NCI-H128 (cell line): ENCODE measurements at regions not wholly inside any gene's neighbourhood (a gene's known extent, or its start where the extent isn't known, plus 50 kb on each side); places are given as distances from the start of the nearest gene placed in this dataset.
"Not testable (repeated sequence)": the region's sequence is repeated elsewhere in the genome, so short reads cannot be mapped to it uniquely, and the experiment has no call there.

Source experiments
- DNase-seq: peaks from one replicate; lab custom pipeline; 2025; ENCODE audit not compliant: unreplicated experiment; lab: John Stamatoyannopoulos, UW

DNA sequence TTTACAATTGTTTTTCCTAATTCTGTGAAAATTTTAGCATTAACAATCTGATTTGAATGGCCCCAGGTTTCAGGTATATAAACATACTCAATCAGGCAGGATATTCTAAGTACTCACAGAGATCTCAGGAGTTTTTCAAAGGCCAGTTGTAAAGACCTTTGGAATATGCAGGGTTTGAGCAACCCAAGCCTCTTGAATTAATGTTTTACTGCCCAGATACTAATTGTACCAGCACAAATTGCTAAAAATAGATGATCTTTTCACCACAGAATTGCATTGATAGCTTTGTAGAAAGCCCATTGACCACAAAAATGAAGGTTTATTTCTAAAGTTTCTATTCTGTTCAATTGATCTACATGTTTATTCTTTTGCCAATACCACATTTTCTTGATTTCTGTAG is 186.5 kb downstream of the OSTF1 start:
- no peak for DNase-seq

DNA sequence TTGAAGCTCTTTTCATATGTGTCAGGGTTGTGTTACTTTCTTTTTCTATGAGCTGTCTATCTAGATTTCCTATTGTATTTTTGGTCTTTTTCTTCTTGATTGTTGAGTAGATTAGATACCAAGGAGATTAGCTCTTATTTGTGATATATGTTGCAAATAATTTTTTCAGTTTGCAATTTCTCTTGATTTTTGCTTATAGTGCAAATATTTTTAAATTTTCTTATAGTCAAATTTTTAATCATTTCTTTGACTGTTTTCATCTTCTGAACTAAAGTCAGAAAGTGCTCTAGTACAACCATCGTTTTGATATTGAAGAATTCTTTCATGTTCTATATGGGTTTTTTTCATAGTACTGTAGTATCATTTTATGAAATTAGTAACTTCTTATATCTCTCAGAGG is 193.7 kb downstream of the OSTF1 start:
- no peak for DNase-seq

DNA sequence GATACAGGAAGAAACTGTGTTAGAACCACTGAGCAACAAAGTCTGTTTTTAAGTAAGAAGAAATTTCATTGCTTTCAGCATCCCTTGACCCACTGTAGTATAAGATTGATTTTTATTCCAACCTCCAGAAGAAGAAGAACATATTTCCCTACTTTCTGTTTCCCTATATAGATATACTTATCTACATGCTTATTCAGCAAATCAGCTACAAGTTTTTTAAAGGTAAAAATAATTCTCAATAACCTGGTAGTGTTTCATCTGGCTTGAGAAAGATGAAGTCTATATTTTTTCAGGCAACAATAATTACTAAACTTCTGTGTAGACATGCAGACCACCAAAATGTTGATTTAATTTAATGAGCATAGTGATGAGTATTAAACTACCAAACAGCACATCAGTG is 201.0 kb downstream of the OSTF1 start:
- no peak for DNase-seq

DNA sequence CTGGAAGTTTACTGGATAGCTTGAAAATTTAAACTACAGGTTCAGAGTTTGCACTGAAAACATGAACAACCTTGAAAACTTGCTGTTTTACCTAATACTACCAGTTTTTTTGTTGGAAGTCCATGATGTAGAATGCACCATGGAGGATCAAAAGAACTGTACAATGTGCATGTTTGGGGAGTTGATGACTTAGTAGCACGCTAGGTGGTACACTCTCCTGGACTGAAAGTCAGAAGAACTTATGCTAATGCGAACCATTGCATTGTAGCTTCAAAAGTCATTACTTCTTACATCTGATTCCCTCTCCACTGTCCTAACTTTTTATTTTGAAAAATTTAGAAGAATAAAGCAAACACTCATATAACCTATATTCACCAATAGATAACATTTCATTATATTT is 211.0 kb downstream of the OSTF1 start:
- DNase-seq = no peak

DNA sequence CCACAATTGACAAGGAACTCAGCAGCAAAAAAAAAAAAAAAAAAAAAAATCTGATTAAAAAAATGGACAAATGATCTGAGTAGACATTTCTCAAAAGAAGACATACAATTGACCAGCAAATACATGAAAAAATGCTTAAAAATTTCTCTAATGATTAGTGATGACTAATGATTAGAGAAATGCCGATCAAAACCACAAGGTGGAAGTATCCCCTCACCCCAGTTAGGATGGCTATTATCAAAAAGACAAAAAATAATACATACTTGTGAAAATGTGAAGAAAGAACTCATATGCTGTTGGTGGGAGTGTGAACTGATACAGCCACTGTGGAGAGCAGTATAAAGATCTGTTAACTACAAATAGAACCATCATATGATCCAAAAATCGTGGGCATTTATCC is 245.3 kb downstream of the OSTF1 start:
- no peak for DNase-seq

DNA sequence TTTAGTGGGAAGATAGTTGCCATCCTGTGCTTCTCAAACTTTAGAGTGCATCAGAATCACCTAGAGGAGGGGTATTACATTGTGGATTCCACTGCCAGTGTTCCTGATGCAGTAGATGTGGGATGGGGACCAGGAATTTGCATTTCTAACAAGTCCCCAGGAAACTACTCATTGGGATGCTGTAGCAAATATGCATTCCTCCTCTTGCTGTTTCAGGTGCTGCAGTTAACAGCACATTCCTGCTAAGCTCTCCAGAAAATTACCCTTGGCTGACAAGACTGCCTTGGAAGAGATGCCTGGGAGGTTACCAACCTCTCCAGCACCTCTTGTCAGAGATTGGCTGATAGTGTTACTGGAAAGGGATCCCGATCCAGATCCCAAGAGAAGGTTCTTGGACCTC is 270.5 kb downstream of the OSTF1 start:
- no peak for DNase-seq

DNA sequence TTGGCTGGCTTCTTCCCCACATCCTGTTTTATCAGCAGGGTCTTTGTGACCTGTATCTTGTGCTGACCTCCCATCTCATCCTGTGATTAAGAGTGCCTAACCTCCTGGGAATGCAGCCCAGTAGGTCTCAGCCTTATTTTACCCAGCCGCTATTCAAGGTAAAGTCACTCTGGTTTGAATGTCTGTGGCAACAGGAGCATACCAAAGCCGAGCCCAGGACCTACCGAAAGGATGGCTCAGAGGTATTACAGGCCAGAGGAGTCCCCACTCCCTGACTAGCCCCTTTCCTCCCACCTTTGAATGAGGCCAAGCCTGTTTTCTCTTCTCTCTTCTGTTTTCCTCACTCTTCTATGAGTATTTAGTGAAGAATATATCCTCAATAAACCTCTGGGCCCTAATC is 271.3 kb downstream of the OSTF1 start:
- no peak for DNase-seq

DNA sequence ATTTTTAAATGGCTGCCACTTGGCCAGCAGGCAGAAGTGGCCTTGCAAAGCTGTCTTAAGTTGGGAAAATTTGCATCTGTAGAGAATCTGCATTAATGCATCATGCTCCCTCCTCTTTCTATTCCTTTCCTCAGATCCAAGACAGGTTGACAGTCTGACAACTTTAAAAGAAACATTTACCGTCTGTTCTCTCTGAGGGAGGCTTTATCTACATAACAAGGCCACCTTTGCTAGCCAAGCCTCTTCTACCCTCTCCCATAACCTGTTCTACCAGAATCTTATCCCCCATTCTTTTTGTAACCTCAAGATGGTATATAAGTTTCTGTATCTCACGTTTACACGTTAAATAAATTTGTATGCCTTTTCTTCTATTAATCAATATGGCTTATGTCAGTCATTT is 271.9 kb downstream of the OSTF1 start:
- no peak for DNase-seq

DNA sequence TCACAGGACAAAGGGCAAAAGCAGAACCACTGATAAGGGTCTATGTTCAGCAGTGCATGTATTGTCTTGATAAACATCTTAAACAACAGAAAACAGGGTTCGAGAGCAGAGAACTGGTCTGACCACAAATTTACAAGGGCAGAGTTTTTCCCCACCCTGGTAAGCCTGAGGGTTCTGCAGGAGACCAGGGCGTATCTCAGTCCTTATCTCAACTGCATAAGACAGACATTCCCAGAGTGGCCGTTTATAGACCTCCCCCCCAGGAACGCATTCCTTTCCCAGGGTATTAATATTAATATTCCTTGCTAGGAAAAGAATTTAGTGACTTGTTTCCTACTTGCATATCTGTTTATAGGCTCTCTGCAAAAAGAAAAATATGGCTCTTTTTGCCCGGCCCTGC is 274.1 kb downstream of the OSTF1 start:
- DNase-seq = not testable (repeated sequence)

DNA sequence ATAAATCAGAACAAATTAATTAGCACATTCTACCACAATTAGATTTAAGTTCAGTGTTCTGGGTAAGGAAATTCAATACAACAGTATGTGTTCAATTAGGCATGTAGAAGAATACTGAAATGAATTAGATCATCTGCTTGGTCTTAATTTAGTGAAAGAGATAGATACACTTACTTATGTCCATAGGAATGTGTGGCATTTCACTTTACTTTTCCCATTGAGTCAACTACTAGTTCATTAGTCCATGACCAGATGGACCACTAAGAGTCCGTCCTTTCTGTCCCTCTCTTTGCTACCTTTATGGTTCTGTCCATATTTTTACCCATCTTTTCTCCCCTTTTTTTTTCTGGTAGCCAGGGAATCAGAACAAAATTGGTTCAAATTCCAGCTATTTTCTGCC is 276.9 kb downstream of the OSTF1 start:
- DNase-seq = no peak

DNA sequence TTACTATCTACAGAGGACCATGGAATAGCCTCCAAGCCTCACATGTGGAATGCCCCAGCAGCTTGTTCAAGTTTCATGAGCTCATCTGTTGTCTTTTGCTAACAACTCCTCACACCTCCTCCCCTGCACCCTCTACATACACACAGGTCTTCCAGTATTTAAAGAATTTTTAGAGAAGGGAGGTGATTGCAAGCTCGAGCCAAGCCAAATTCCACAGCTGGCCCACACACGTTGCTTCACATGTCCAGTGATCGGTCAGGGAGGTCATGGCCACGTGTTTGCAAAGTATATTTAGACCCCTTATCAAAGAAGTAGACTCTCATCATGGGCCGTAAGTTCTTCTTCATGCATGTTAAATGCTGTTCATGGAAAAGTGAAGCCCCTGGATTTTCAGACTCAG is 281.7 kb downstream of the OSTF1 start:
- DNase-seq = no peak

DNA sequence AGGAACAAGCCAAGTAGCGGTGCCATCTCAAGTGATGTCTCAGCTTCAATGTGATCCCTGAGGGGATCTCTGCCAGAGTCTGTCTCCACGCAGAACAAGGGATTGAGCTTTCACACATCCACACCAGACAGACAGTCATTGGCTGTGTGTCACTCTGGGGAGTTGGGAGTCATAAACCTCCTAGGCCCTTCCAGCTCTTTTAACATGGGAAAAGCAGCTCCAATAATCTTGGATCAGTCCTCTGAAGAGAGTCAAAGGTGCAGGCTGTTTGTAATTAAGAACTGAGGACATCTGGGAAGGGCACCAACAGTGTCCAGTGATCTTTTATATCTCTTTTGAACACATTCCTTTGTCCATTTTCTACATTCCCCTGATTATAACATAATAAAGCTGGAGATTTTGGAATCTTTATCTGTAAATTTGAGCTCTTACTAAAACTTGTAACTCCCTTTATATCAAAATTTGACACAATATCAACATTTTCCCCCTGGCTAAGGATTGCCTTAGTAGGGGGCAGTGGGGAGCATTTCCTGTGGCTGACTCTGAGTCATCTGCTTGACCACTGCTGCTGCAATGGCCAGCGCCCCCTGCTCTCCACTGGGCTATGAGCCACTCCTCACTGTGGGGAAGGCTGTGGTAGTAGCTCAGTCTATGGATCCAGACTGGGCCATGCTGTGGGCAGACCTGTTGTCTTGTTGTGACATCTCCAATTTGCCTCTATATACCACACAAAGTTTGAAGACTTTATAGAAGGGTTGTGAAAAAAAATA is 284.4 kb downstream of the OSTF1 start:
- DNase-seq = no peak

DNA sequence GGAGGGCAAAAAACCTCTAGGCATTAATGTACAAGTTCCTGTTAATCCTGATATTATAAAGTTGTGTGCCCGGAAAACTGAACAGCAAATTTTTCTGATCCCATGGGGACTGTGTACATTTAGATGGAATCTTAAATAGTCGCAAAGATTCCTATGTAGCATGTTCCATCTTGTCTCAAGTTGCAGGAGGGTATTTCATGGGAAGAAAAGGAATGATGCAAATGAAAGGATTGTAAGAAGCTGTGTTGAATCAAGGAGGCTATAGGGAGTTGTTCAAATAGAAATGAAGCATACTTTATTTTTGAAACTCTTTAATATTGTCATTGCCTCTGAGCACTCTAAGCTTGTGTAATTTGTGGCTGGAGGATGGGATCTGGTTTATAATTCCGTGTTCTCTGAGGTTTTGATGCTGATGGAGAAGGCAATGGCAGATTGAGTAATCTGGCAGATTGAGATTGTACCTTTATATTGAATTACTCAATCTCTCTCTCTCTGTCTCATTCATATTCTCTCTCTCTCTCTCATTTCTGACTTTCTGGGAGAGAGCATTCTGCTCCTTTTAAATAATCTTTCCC is 288.5 kb downstream of the OSTF1 start:
- DNase-seq = no peak

DNA sequence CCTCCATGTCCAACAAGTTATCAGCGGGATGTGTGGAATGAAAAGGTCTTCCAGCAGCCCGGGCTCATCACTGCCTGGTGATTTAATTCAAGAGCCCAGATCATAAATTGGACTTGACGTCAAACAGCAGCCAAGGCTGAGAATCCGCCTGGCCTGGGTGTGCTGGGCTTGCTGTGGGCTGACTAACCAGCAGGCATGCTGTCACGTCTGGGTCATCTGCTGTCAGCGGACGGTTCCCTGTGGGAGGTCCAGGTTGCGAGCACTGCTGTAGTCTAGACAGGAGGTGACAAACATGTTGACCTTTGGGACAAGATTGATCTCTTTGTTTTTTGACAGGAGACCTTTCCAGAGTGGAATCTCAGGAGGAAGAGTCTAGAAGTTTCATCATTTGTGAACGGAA is 289.7 kb downstream of the OSTF1 start:
- DNase-seq = no peak

DNA sequence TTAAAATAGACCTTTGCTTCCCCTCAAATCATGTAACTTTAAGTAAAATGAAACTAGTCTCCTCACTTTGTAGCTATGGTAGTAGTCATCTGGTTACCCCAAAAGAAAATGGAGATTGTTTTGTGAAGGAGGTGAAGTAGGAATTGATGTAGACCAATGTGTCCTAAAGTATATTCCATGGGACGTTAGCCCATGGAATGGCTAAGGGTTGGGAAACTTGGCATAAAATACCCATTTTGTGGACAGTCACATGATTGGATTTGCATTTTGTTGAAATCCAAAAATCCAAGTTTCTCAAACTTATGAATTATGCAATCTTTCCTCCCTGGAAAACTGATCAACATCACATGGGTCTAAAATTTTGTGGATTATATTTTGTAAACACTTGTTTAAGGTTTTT is 290.6 kb downstream of the OSTF1 start:
- DNase-seq = no peak

DNA sequence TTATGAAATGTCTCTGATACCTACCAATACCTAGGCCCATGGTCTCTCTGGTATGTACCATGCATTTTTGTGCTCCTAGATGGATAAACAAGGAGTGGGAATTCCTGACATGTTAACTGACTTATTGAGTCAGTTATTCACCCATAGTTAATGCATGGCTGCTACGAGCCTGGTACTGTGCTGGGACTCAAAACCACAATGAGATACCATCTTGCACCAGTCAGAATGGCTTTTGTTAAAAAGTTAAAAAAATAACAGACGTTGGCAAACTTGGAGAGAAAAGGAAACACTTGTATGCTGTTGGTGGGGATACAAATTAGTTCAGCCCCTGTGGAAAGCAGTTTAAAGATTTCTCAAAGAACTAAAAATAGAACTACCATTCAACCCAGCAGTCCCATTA is 293.8 kb downstream of the OSTF1 start:
- no peak for DNase-seq

DNA sequence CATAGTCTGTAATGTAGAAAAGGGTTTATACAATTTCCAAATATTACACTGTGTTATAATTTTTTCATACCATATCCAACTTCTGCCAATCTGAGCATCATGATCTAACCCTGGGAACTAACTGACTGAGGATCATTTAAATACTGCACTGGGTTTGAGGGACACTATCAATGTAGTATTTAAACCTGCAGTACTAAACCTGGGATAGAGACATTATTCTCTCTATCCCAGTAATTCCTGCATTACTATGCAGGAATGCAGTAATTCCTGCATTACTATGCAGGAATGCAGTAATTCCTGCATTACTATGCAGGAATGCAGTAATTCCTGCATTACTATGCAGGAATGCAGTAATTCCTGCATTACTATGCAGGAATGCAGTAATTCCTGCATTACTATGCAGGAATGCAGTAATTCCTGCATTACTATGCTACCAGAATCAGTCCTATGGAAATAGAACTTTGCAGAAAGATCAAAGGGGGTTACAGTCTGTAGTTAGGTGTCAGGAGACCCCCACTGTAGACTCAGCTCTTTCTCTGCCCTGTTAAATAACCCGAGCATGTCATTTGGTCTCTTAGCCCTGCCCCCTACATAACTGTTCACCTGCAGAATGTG is 295.2 kb downstream of the OSTF1 start:
- DNase-seq = not testable (repeated sequence)

DNA sequence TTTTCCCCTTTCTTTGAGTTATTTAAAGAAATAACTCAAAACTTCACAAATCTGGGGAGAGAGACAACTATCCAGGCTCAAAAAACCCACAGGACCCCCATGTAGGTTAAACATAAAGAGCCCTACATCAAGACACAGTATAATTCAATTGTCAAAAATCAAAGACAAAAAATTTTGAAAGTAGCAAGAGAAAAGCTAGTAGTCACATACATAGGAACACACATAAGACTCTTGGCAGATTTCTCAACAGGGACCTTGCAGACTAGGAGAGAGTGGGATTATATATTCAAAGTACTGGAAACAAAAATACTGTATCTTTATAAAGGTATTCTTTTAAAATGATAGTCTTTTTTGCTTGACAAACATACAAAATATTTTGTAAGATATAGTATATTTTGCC is 296.9 kb downstream of the OSTF1 start:
- DNase-seq = no peak

DNA sequence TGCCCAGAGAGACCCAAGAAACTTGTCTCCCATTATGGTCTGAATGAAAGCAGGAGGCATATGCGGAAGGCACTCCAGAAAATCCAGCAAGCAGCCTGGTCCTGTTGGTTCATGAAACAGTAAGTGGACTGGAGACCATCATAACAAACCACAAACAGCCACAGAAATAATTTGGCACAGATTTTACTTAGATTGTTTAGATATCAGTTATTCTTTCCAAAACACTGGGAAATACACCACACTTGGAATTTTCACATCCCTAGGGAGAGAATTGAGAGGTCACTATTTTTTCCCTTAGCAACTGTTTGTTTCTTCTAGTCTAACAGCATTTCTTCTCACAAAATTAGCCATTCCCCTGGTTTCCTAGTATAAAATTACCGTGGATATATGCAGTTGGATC is 300.8 kb downstream of the OSTF1 start:
- DNase-seq = no peak

DNA sequence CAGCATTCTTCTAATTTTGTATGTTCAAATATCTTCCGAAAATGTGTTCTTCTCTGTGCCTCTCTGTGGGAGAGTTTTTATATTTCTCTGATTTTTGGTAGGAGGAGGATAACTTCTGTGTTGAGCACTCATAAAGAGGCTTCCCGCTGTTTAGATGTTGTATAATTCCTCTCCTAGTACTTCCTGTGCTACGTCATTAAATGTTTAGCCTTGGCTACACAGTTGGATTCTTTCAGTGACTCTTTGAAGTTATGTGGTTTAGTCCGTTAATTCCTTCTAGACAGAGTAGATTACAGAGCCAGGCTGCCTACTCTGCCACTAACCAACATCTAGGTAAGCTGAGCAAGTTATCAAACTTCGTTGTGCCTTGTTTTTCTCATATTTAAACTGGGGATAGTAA is 302.6 kb downstream of the OSTF1 start:
- no peak for DNase-seq

DNA sequence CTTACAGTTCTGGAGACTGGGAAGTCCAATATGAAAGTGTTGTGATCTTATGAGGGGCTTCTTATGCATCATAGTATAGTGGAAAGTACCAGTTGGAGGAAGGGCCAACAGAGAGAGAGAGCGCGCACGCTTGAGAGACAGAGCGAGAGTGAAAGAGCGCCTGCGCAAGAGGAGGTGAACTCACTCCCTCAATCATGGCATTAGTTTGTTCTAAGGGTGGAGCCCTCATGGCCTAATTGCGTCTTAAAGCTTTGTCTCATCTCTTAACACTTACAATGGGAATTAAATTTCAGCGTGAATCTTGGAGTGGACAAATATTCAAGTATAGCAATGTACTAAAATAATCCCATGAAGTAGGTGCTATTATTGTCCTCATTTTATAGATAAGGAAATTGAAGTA is 303.2 kb downstream of the OSTF1 start:
- no peak for DNase-seq

DNA sequence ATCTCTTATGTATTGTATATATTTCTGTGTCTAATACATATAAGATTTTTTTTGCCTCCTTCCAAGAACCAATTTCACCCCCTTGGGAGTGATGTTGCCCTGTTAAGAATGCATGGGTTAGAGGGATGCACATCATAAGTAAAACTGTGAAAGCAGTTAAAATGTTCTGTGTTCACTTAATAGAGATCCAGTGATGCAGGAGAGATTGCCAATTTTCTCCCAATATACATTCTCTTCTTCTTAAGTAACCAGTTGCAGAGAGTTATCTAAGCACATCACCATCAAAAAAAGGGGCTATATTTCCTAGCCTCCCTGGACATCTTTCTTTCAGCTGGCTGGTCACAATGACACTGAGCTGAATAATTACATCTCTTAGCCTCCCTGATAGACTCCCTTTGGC is 307.0 kb downstream of the OSTF1 start:
- DNase-seq = no peak

DNA sequence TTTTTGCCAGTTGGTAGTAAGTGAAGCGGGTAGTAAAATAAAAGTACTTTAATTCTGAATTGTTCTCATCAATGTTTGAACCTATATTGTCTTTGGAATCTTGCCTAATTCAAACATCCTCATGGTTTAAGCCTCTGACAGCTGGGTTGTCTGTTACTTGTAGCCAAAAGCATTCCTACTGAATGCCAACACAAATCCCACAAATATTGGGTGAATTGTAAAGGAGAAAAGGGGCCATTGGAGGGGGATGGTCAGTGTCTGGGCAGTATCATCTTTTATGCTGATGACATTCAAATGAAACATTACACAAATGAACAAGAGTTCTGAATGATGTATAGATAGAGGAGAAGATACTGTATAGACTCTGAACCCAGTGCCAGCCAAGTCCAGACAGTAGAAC is 309.5 kb downstream of the OSTF1 start:
- no peak for DNase-seq
